Epithelial cell of esophagus (primary cell): ENCODE measurements at regions not wholly inside any gene's neighbourhood (a gene's known extent, or its start where the extent isn't known, plus 50 kb on each side); places are given as distances from the start of the nearest gene placed in this dataset.

Source experiments
- DNase-seq: peaks from one replicate; pipeline ENCODE4 v3.0.0; 2010; ENCODE audit warnings: low read depth
- H3K4me3 ChIP-seq: 2 replicates; pipeline ENCODE4 v1.5.1; 2011; ENCODE audit warnings: mild to moderate bottlenecking, low read length, control low read depth
- CTCF ChIP-seq: IDR thresholded peaks from 2 replicates; pipeline ENCODE4 v1.5.1; 2011; ENCODE audit warnings: low read depth, mild to moderate bottlenecking, low read length, control low read depth, inconsistent platforms; ENCODE audit not compliant: insufficient read depth; ENCODE audit errors: missing control alignments

- DNase-seq, result peak; percentile 43
- TF ChIP-seq CTCF, result no peak
- H3K4me3 ChIP-seq, result no peak overlapping the region
These were observed 344.2 kb upstream of the RGS6 start for GRCh38 chr14:71588028-71588427.

- DNase-seq, result no peak
- no peak overlapping the region for H3K4me3 ChIP-seq
- no peak for TF ChIP-seq CTCF
These were observed 343.5 kb upstream of the RGS6 start for GRCh38 chr14:71588576-71589215.

GRCh38 chr14:71589609-71590008 lies 342.6 kb upstream of the RGS6 start:
- no peak overlapping the region for H3K4me3 ChIP-seq
- DNase-seq, result no peak
- TF ChIP-seq CTCF, result no peak

- H3K4me3 ChIP-seq, result no peak overlapping the region
- DNase-seq, result no peak
- no peak for TF ChIP-seq CTCF
These were observed 342.1 kb upstream of the RGS6 start for GRCh38 chr14:71590131-71590530.

GRCh38 chr14:71591231-71591630 lies 341.0 kb upstream of the RGS6 start:
- TF ChIP-seq CTCF, result no peak
- no peak for DNase-seq
- H3K4me3 ChIP-seq, result no peak overlapping the region

- no peak for TF ChIP-seq CTCF
- DNase-seq, result peak; percentile 71
These were observed 340.3 kb upstream of the RGS6 start for GRCh38 chr14:71591929-71592328.

GRCh38 chr14:71592361-71592760 lies 339.9 kb upstream of the RGS6 start:
- DNase-seq, result peak; percentile 15
- TF ChIP-seq CTCF, result no peak
- H3K4me3 ChIP-seq, result no peak overlapping the region

More at GRCh38 chr14:71591929-71592328, 340.3 kb upstream of the RGS6 start:
- H3K4me3 ChIP-seq, result no peak overlapping the region
